ENCODE measurements at regions not wholly inside any gene's neighbourhood (a gene's known extent, or its start where the extent isn't known, plus 50 kb on each side); places are given as distances from the start of the nearest gene placed in this dataset.

DNA sequence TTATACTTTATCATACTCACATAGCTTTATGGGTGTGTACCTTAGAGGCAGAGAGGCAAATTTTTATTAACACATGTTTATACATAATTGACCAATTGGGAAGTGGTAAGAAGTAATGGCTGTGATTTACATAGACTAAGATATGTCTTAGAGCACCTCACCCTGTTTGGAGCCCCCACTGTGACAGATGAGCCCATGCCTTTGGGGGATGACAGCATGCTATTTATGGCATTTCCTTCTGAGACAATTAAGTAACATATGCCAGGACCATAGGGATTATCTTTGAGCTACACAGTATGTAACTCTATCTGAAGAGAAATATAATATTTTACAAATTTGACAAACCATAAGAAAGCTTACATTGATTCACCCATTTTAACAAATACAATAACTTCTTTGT lies 1655.3 kb upstream of the ACVR2A start:
- no peak for DNase-seq
- H3K36me3 ChIP-seq (ENCODE audit: low read depth, missing control alignments) = no peaks in the 10 kb centered on the region
- no peaks in the 10 kb centered on the region for H3K9me3 ChIP-seq
- no peaks in the 10 kb centered on the region for H3K27me3 ChIP-seq
- TF ChIP-seq, protein P1, sequence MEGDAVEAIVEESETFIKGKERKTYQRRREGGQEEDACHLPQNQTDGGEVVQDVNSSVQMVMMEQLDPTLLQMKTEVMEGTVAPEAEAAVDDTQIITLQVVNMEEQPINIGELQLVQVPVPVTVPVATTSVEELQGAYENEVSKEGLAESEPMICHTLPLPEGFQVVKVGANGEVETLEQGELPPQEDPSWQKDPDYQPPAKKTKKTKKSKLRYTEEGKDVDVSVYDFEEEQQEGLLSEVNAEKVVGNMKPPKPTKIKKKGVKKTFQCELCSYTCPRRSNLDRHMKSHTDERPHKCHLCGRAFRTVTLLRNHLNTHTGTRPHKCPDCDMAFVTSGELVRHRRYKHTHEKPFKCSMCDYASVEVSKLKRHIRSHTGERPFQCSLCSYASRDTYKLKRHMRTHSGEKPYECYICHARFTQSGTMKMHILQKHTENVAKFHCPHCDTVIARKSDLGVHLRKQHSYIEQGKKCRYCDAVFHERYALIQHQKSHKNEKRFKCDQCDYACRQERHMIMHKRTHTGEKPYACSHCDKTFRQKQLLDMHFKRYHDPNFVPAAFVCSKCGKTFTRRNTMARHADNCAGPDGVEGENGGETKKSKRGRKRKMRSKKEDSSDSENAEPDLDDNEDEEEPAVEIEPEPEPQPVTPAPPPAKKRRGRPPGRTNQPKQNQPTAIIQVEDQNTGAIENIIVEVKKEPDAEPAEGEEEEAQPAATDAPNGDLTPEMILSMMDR (IDR thresholded peaks at IDR 0.05) = no peak
- no peak for TF ChIP-seq POLR2A (IDR thresholded peaks at IDR 0.05)
- H3K27ac ChIP-seq = no peak overlapping the region
- intact Hi-C loops (cut with DNase I; ENCODE audit: low total_unique reads) = no loop called here
- no peaks in the 10 kb centered on the region for H3K4me1 ChIP-seq
- H3K4me3 ChIP-seq = no peak overlapping the region

DNA sequence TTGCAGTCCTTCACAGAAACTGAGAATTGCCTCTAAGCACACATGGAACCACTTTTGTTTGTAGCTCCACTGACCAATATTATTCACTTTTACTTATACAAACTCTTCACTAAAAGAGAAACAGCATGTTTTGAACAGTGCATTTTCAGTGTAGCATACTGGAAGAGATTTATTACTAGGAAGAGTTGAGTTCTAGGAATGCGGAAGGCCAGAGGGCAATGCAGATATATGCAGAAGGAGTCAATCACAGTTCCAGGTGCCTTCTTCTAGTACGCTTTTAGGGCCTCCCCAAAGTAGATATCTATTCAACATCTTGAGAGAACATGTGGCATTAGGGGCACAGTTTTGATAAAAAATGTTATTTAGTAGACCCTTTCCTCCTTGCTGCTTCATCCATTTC lies 1654.0 kb upstream of the ZEB2 start:
- intact Hi-C loops (cut with DNase I; ENCODE audit: low total_unique reads) = no loop called here
- H3K36me3 ChIP-seq (ENCODE audit: low read depth, missing control alignments) = no peaks in the 10 kb centered on the region
- no peaks in the 10 kb centered on the region for H3K9me3 ChIP-seq
- WGBS, 2 donors = 78 to 83% methylated on average over 2 of the region's 2 CpGs
- H3K4me1 ChIP-seq = no peaks in the 10 kb centered on the region
- no peaks in the 10 kb centered on the region for H3K27me3 ChIP-seq
- H3K4me3 ChIP-seq = no peak overlapping the region
- TF ChIP-seq, protein P1 (IDR thresholded peaks at IDR 0.05) = no peak
- TF ChIP-seq POLR2A (IDR thresholded peaks at IDR 0.05) = no peak
- no peak for DNase-seq
- no peak overlapping the region for H3K27ac ChIP-seq

DNA sequence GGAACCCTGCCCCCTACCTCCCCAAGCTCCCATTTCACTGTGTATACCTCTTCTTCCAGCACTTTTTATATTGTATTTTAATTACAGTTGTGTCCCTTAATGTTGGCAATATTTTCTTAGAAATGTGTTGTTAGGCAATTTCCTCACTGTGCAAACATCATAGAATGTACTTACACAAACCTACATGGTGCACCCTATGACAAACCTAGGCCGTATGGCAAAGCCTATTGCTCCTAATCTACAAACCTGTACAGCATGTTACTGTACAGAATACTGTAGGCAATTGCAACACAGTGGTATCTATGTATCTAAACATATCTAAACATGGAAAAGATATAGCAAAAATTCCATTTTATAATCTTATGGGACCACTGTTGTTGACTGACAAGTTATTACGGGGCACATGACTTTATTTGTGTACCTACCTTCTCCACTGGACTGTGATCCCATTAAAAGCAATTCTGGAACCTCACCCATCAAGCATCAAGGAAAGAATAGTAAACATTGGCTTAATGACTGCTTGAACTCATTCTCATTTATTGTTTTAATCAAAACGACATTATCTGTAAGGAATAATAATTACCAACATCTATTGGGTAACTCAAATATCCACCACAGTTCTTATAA lies 1641.5 kb upstream of the ZEB2 start:
- TF ChIP-seq POLR2A (IDR thresholded peaks at IDR 0.05) = no peak
- TF ChIP-seq, protein P1 (IDR thresholded peaks at IDR 0.05) = no peak
- intact Hi-C loops (cut with DNase I; ENCODE audit: low total_unique reads) = no loop called here
- 51 to 66% methylated on average over 3 of the region's 3 CpGs for WGBS, 2 donors
- H3K9me3 ChIP-seq = no peaks in the 10 kb centered on the region
- no peak for DNase-seq
- H3K4me1 ChIP-seq = no peaks in the 10 kb centered on the region
- no peak overlapping the region for H3K27ac ChIP-seq
- H3K27me3 ChIP-seq = no peaks in the 10 kb centered on the region
- H3K4me3 ChIP-seq = no peak overlapping the region
- H3K36me3 ChIP-seq (ENCODE audit: low read depth, missing control alignments) = no peaks in the 10 kb centered on the region

- no peak for DNase-seq
- 89 to 95% methylated on average over 3 of the region's 3 CpGs for WGBS, 2 donors
- Histone ChIP-seq H3K36me3 (ENCODE audit: low read depth, missing control alignments) (no peaks in the 10 kb centered on the region), H3K4me1 (no peaks in the 10 kb centered on the region), H3K27ac (no peak overlapping the region), H3K9me3 (no peaks in the 10 kb centered on the region), H3K4me3 (no peak overlapping the region), H3K27me3 (no peaks in the 10 kb centered on the region)
- TF ChIP-seq POLR2A (IDR thresholded peaks at IDR 0.05) = no peak
- TF ChIP-seq, protein P1 (IDR thresholded peaks at IDR 0.05) = no peak
- intact Hi-C loops (cut with DNase I; ENCODE audit: low total_unique reads) = no loop called here
Observed at GRCh38 chr2:146158072-146158674, 1638.3 kb upstream of the ZEB2 start.

DNA sequence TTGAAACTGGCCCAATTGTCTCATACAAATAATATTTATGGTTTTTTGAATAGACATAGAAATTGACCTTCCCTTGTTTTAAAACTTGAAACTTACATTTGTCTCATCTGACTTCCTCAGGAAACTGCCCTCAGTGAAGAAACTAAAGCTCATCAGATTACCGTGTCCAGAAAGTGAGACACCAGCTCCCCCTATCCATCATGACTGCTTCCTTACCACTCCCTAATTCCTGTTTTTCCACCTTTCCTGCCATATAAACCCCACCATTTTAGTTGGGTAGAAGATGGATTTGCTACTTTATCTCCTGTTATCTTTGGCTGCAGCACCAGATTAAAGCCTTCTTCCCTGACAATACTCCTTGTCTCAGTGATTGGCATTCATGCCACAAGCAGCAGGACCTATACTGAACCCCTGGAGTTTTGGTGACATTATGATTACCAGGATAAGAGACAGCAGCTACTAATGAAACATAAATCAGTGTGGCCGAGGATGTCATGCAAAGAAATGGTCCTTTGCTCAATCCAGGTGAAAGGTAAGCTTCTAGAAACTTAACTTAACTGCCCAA lies 1627.6 kb upstream of the ZEB2 start:
- Histone ChIP-seq H3K4me1 (no peaks in the 10 kb centered on the region), H3K27me3 (no peaks in the 10 kb centered on the region), H3K27ac (no peak overlapping the region), H3K9me3 (no peaks in the 10 kb centered on the region), H3K36me3 (ENCODE audit: low read depth, missing control alignments) (no peaks in the 10 kb centered on the region), H3K4me3 (no peak overlapping the region)
- 88 to 90% methylated on average over 2 of the region's 2 CpGs for WGBS, 2 donors
- intact Hi-C loops (cut with DNase I; ENCODE audit: low total_unique reads) = no loop called here
- TF ChIP-seq POLR2A (IDR thresholded peaks at IDR 0.05) = no peak
- DNase-seq = no peak

Data from testis (tissue), 2 donors.